ENCODE measurements at regions not wholly inside any gene's neighbourhood (a gene's known extent, or its start where the extent isn't known, plus 50 kb on each side); places are given as distances from the start of the nearest gene placed in this dataset.

GRCh38 chr4:167730769-167731168 is 361.6 kb upstream of the ANXA10 start:
- TF ChIP-seq EZH2phosphoT487 (IDR thresholded peaks at IDR 0.05; ENCODE audit: insufficient read depth, low read depth) (no peak), EZH2 (IDR thresholded peaks at IDR 0.05; ENCODE audit: insufficient read depth, poor library complexity, severe bottlenecking) (no peak)
